ENCODE measurements at regions not wholly inside any gene's neighbourhood (a gene's known extent, or its start where the extent isn't known, plus 50 kb on each side); places are given as distances from the start of the nearest gene placed in this dataset.

- DNase-seq (ENCODE audit: low read depth in 2 of 2) = no peak
Observed at GRCh38 chr4:18398661-18399060, 377.1 kb upstream of the LCORL start.

- DNase-seq (ENCODE audit: low read depth in 2 of 2) = no peak
Observed at GRCh38 chr4:18397681-18398390, 376.3 kb upstream of the LCORL start.

- no peak for DNase-seq (ENCODE audit: low read depth in 2 of 2)
Observed at GRCh38 chr4:18394656-18395055, 373.1 kb upstream of the LCORL start.

- DNase-seq (ENCODE audit: low read depth in 2 of 2) = no peak
Observed at GRCh38 chr4:18391354-18391728, 369.8 kb upstream of the LCORL start.

GRCh38 chr4:18390655-18391353 lies 369.2 kb upstream of the LCORL start:
- DNase-seq (ENCODE audit: low read depth in 2 of 2) = no peak

GRCh38 chr4:18389115-18389514 lies 367.6 kb upstream of the LCORL start:
- no peak for DNase-seq (ENCODE audit: low read depth in 2 of 2)

- no peak for DNase-seq (ENCODE audit: low read depth in 2 of 2)
Observed at GRCh38 chr4:18388039-18388438, 366.5 kb upstream of the LCORL start.

- DNase-seq (ENCODE audit: low read depth in 2 of 2) = no peak
Observed at GRCh38 chr4:18381186-18381585, 359.6 kb upstream of the LCORL start.

GRCh38 chr4:18369561-18369960 lies 348.0 kb upstream of the LCORL start:
- no peak for DNase-seq (ENCODE audit: low read depth in 2 of 2)

GRCh38 chr4:18366892-18367291 lies 345.3 kb upstream of the LCORL start:
- no peak for DNase-seq (ENCODE audit: low read depth in 2 of 2)

GRCh38 chr4:18366136-18366535 lies 344.6 kb upstream of the LCORL start:
- DNase-seq (ENCODE audit: low read depth in 2 of 2) = no peak

- no peak for DNase-seq (ENCODE audit: low read depth in 2 of 2)
Observed at GRCh38 chr4:18343581-18343980, 322.0 kb upstream of the LCORL start.

- no peak for DNase-seq (ENCODE audit: low read depth in 2 of 2)
Observed at GRCh38 chr4:18342847-18343246, 321.3 kb upstream of the LCORL start.

- no peak for DNase-seq (ENCODE audit: low read depth in 2 of 2)
Observed at GRCh38 chr4:18321956-18322530, 300.5 kb upstream of the LCORL start.

GRCh38 chr4:18319431-18319830 lies 297.9 kb upstream of the LCORL start:
- DNase-seq (ENCODE audit: low read depth in 2 of 2) = no peak

- DNase-seq (ENCODE audit: low read depth in 2 of 2) = no peak
Observed at GRCh38 chr4:18318682-18319388, 297.3 kb upstream of the LCORL start.

GRCh38 chr4:18314731-18315130 lies 293.2 kb upstream of the LCORL start:
- DNase-seq (ENCODE audit: low read depth in 2 of 2) = no peak

GRCh38 chr4:18297684-18298083 lies 276.1 kb upstream of the LCORL start:
- no peak for DNase-seq (ENCODE audit: low read depth in 2 of 2)

- no peak for DNase-seq (ENCODE audit: low read depth in 2 of 2)
Observed at GRCh38 chr4:18296411-18296810, 274.9 kb upstream of the LCORL start.

- no peak for DNase-seq (ENCODE audit: low read depth in 2 of 2)
Observed at GRCh38 chr4:18294846-18295245, 273.3 kb upstream of the LCORL start.

GRCh38 chr4:18294021-18294420 lies 272.5 kb upstream of the LCORL start:
- DNase-seq (ENCODE audit: low read depth in 2 of 2) = no peak

- no peak for DNase-seq (ENCODE audit: low read depth in 2 of 2)
Observed at GRCh38 chr4:18292411-18292810, 270.9 kb upstream of the LCORL start.

GRCh38 chr4:18291981-18292380 lies 270.4 kb upstream of the LCORL start:
- no peak for DNase-seq (ENCODE audit: low read depth in 2 of 2)

All from stimulated activated CD4-positive, alpha-beta T cell treated with anti-CD3 and anti-CD28 coated beads, Interleukin-12 subunit alpha, Interleukin-12 subunit beta, amount 100 ng/mL, for 24 hours (primary cell).